ENCODE measurements at regions not wholly inside any gene's neighbourhood (a gene's known extent, or its start where the extent isn't known, plus 50 kb on each side); places are given as distances from the start of the nearest gene placed in this dataset.
A peak's percentile ranks its signal among the peaks of the same experiment; 100 is the strongest.

DNA sequence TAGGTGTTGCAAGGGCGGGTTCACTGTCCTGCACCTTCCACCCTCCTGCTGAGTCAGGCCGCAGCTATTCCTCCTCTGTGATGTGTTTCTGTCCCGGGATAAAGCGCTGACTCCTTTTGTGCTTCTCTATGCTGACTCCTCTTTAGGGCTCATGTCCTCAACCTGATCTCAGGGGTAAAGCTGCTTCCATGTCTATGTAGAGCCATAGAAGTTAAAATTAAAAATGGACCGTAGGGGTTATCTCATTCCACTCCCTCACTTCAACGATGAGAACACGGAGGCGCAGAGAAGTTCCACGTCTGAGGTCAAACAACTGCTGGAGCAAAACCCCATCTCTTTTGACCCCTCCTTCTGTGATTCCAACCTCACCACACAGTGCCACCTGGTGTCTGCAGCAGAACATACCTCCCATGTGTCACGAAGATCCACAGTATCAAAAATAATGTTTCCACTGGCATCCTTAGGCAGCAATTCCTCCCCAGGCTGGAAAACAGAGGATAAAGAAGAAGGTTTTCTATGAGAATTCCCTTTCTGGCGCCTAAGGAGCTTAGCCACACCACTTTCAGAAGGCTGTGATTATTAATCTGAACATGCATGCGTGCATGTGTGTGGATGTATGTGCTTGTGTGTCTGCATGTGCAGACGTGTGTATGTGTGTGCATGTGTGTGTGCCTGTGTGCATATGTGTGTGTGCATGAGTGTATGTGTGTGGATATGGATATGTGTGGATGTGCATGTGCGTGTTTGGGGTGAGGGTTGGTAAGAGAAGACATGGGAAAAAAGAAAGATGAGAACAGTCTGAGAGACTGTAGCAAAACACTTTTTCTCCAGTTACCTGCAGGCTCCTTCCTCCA, 81.2 kb upstream of the UCN3 start:
- no peaks in the 10 kb centered on the region for H3K9me2 ChIP-seq (ENCODE audit: insufficient read depth)
- H3K36me3 ChIP-seq (ENCODE audit: insufficient read depth): no peaks in the 10 kb centered on the region
- H3K27me3 ChIP-seq (ENCODE audit: insufficient read depth): no peaks in the 10 kb centered on the region
- H3K36me3 Mint-ChIP-seq (ENCODE audit: low read depth): no peaks in the 10 kb centered on the region
- peak; percentile 83 for DNase-seq (ENCODE audit: low spot score)
- no peak overlapping the region for H3K27ac ChIP-seq (ENCODE audit: low read depth)
- H3K9me3 Mint-ChIP-seq: no peaks in the 10 kb centered on the region
- H3K4me2 ChIP-seq: 0 out of 2 replicates have a peak overlapping the region, but pooled peaks have one; percentile 61
- peaks cover 10% of the 10 kb centered on the region for H3K4me1 ChIP-seq (ENCODE audit: insufficient read depth)
- H3K27ac Mint-ChIP-seq: peak overlapping the region; percentile 91; the same call in 1 of the 2 replicates
- H3K4me1 Mint-ChIP-seq: peaks cover 23% of the 10 kb centered on the region; the same call in 2 of the 3 replicates
- H3K4me3 ChIP-seq: no peak overlapping the region
- H3K4me3 Mint-ChIP-seq: no peak overlapping the region
- peak; percentile 94 for ATAC-seq
- no peaks in the 10 kb centered on the region for H3K79me2 ChIP-seq (replicated peaks; ENCODE audit: insufficient read depth)
- peak overlapping the region; percentile 77 for H2AFZ ChIP-seq
- no peaks in the 10 kb centered on the region for H3F3A ChIP-seq (replicated peaks; ENCODE audit: low read depth)
- TF ChIP-seq, protein P1, sequence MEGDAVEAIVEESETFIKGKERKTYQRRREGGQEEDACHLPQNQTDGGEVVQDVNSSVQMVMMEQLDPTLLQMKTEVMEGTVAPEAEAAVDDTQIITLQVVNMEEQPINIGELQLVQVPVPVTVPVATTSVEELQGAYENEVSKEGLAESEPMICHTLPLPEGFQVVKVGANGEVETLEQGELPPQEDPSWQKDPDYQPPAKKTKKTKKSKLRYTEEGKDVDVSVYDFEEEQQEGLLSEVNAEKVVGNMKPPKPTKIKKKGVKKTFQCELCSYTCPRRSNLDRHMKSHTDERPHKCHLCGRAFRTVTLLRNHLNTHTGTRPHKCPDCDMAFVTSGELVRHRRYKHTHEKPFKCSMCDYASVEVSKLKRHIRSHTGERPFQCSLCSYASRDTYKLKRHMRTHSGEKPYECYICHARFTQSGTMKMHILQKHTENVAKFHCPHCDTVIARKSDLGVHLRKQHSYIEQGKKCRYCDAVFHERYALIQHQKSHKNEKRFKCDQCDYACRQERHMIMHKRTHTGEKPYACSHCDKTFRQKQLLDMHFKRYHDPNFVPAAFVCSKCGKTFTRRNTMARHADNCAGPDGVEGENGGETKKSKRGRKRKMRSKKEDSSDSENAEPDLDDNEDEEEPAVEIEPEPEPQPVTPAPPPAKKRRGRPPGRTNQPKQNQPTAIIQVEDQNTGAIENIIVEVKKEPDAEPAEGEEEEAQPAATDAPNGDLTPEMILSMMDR (conservative IDR thresholded peaks at IDR 0.05; ENCODE audit: low read depth in 2 of 2): peak; percentile 80 to 86
- TF ChIP-seq JUNB (IDR thresholded peaks at IDR 0.05; ENCODE audit: unreplicated experiment): no peak
- H4K20me1 ChIP-seq (replicated peaks; ENCODE audit: insufficient read depth): no peaks in the 10 kb centered on the region
- H3K27me3 Mint-ChIP-seq (ENCODE audit: insufficient read depth, low read depth, poor library complexity): peaks cover 3% of the 10 kb centered on the region

DNA sequence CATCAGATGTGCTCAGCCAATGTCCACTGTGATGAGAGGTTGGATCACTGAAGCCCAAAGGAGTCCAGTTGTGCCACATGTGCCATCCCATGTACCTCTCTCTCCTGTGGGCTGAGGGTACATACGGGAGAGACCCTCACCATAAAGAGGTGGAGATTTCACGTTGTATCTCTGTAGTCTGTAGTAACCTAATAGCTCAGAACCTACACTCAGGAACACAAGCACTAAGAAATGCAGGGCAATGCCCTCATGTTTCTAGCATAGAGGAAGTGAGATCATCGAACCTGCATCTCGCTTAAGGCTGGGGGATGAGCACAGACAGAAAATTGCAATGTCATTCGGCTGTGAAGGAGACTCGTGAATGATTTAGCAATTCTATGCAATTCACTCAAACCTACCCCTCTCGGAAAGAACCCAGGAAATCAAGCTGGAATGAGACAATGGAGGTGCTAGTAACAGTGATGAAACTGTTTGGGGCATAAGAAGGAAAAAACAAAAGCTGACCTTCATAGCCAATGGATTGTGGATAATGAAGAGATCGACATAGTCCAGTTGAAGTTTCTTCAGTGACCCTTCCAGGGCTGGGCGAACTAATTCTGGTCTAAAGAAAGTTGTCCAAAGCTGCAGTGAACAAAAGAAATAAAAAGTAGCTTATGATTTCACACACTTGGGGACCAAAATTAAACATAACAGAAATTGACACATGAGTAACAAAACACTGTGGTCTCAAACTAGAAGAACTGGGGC, 80.3 kb upstream of the UCN3 start:
- no peaks in the 10 kb centered on the region for H3K36me3 ChIP-seq (ENCODE audit: insufficient read depth)
- H2AFZ ChIP-seq: peak overlapping the region; percentile 77
- Mint-ChIP-seq H3K27ac (peak overlapping the region; percentile 91), H3K4me3 (no peak overlapping the region), H3K4me1 (peaks cover 23% of the 10 kb centered on the region; the same call in 2 of the 3 replicates), H3K9me3 (no peaks in the 10 kb centered on the region; the same call in 2 of the 3 replicates), H3K36me3 (ENCODE audit: low read depth) (no peaks in the 10 kb centered on the region), H3K27me3 (ENCODE audit: insufficient read depth, low read depth, poor library complexity) (peaks cover 3% of the 10 kb centered on the region)
- no peaks in the 10 kb centered on the region for H4K20me1 ChIP-seq (replicated peaks; ENCODE audit: insufficient read depth)
- H3K4me3 ChIP-seq: no peak overlapping the region
- no peaks in the 10 kb centered on the region for H3K79me2 ChIP-seq (replicated peaks; ENCODE audit: insufficient read depth)
- ATAC-seq (no peak), DNase-seq (ENCODE audit: low spot score) (peak; percentile 37)
- H3K27me3 ChIP-seq (ENCODE audit: insufficient read depth): no peaks in the 10 kb centered on the region
- TF ChIP-seq EZH2 (IDR thresholded peaks at IDR 0.05; ENCODE audit: low read depth, unreplicated experiment) (no peak), CREB1 (CRISPR knock-in tag; IDR thresholded peaks at IDR 0.05; ENCODE audit: low read depth) (peak; percentile 33; the same call in 1 of the 2 replicates), JUNB (IDR thresholded peaks at IDR 0.05; ENCODE audit: unreplicated experiment) (no peak)
- peaks cover 10% of the 10 kb centered on the region for H3K4me1 ChIP-seq (ENCODE audit: insufficient read depth)
- no peaks in the 10 kb centered on the region for H3K9me2 ChIP-seq (ENCODE audit: insufficient read depth)
- H3K27ac ChIP-seq (ENCODE audit: low read depth): 0 out of 2 replicates have a peak overlapping the region, but pooled peaks have one; percentile 15
- no peaks in the 10 kb centered on the region for H3F3A ChIP-seq (replicated peaks; ENCODE audit: low read depth)
- H3K4me2 ChIP-seq: no peak overlapping the region

DNA sequence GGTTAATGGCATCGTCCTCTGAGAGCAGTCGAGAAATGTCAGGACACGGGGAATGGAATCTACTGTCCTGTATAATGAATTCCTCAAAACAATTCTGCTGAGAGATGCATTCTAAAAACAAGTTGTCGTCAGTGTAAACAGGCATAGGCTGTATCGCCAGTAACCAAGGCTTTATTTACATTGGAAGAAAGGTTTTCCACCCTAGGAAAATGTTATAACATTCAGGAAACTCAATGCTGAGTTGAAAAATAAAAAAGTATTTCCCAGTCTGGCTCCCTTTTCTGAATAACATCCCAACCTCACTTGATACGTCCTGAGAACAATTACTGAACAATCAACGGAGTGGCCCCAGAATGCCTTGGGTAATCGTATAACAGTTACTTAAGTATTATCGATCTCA, 79.6 kb upstream of the UCN3 start:
- H3K27ac ChIP-seq (ENCODE audit: low read depth): no peak overlapping the region
- Mint-ChIP-seq H3K36me3 (ENCODE audit: low read depth) (no peaks in the 10 kb centered on the region), H3K9me3 (no peaks in the 10 kb centered on the region; the same call in 2 of the 3 replicates), H3K27me3 (ENCODE audit: insufficient read depth, low read depth, poor library complexity) (peaks cover 3% of the 10 kb centered on the region), H3K4me3 (no peak overlapping the region), H3K4me1 (peaks cover 23% of the 10 kb centered on the region; the same call in 2 of the 3 replicates), H3K27ac (peak overlapping the region; percentile 91; the same call in 1 of the 2 replicates)
- H3K79me2 ChIP-seq (replicated peaks; ENCODE audit: insufficient read depth): no peaks in the 10 kb centered on the region
- H2AFZ ChIP-seq: no peak overlapping the region
- no peak for DNase-seq (ENCODE audit: low spot score)
- H3K9me2 ChIP-seq (ENCODE audit: insufficient read depth): no peaks in the 10 kb centered on the region
- H4K20me1 ChIP-seq (replicated peaks; ENCODE audit: insufficient read depth): no peaks in the 10 kb centered on the region
- no peak overlapping the region for H3K4me3 ChIP-seq
- H3K4me1 ChIP-seq (ENCODE audit: insufficient read depth): peaks cover 10% of the 10 kb centered on the region
- no peaks in the 10 kb centered on the region for H3F3A ChIP-seq (replicated peaks; ENCODE audit: low read depth)
- H3K36me3 ChIP-seq (ENCODE audit: insufficient read depth): no peaks in the 10 kb centered on the region
- no peak for ATAC-seq
- H3K4me2 ChIP-seq: no peak overlapping the region
- H3K27me3 ChIP-seq (ENCODE audit: insufficient read depth): no peaks in the 10 kb centered on the region
- no peak for TF ChIP-seq CREB1 (CRISPR knock-in tag; IDR thresholded peaks at IDR 0.05; ENCODE audit: low read depth)
- TF ChIP-seq, protein P2, sequence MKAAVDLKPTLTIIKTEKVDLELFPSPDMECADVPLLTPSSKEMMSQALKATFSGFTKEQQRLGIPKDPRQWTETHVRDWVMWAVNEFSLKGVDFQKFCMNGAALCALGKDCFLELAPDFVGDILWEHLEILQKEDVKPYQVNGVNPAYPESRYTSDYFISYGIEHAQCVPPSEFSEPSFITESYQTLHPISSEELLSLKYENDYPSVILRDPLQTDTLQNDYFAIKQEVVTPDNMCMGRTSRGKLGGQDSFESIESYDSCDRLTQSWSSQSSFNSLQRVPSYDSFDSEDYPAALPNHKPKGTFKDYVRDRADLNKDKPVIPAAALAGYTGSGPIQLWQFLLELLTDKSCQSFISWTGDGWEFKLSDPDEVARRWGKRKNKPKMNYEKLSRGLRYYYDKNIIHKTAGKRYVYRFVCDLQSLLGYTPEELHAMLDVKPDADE (IDR thresholded peaks at IDR 0.05): no peak
- TF ChIP-seq, protein P3, sequence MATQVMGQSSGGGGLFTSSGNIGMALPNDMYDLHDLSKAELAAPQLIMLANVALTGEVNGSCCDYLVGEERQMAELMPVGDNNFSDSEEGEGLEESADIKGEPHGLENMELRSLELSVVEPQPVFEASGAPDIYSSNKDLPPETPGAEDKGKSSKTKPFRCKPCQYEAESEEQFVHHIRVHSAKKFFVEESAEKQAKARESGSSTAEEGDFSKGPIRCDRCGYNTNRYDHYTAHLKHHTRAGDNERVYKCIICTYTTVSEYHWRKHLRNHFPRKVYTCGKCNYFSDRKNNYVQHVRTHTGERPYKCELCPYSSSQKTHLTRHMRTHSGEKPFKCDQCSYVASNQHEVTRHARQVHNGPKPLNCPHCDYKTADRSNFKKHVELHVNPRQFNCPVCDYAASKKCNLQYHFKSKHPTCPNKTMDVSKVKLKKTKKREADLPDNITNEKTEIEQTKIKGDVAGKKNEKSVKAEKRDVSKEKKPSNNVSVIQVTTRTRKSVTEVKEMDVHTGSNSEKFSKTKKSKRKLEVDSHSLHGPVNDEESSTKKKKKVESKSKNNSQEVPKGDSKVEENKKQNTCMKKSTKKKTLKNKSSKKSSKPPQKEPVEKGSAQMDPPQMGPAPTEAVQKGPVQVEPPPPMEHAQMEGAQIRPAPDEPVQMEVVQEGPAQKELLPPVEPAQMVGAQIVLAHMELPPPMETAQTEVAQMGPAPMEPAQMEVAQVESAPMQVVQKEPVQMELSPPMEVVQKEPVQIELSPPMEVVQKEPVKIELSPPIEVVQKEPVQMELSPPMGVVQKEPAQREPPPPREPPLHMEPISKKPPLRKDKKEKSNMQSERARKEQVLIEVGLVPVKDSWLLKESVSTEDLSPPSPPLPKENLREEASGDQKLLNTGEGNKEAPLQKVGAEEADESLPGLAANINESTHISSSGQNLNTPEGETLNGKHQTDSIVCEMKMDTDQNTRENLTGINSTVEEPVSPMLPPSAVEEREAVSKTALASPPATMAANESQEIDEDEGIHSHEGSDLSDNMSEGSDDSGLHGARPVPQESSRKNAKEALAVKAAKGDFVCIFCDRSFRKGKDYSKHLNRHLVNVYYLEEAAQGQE (IDR thresholded peaks at IDR 0.05; ENCODE audit: unreplicated experiment): no peak
- TF ChIP-seq POLR2AphosphoS5 (IDR thresholded peaks at IDR 0.05; ENCODE audit: low read depth): no peak
- TF ChIP-seq NANOG (IDR thresholded peaks at IDR 0.05; ENCODE audit: borderline replicate concordance): no peak
- TF ChIP-seq STAT1 (IDR thresholded peaks at IDR 0.05; ENCODE audit: unreplicated experiment): no peak
- no peak for TF ChIP-seq EZH2phosphoT487 (IDR thresholded peaks at IDR 0.05; ENCODE audit: unreplicated experiment)
